ENCODE measurements at regions not wholly inside any gene's neighbourhood (a gene's known extent, or its start where the extent isn't known, plus 50 kb on each side); places are given as distances from the start of the nearest gene placed in this dataset.

- no peak for DNase-seq (ENCODE audit: low read depth)
- H3K4me3 ChIP-seq (ENCODE audit: low read depth, low read length): no peak overlapping the region
- TF ChIP-seq, protein P1, sequence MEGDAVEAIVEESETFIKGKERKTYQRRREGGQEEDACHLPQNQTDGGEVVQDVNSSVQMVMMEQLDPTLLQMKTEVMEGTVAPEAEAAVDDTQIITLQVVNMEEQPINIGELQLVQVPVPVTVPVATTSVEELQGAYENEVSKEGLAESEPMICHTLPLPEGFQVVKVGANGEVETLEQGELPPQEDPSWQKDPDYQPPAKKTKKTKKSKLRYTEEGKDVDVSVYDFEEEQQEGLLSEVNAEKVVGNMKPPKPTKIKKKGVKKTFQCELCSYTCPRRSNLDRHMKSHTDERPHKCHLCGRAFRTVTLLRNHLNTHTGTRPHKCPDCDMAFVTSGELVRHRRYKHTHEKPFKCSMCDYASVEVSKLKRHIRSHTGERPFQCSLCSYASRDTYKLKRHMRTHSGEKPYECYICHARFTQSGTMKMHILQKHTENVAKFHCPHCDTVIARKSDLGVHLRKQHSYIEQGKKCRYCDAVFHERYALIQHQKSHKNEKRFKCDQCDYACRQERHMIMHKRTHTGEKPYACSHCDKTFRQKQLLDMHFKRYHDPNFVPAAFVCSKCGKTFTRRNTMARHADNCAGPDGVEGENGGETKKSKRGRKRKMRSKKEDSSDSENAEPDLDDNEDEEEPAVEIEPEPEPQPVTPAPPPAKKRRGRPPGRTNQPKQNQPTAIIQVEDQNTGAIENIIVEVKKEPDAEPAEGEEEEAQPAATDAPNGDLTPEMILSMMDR (IDR thresholded peaks at IDR 0.05; ENCODE audit: control insufficient read depth, extremely low read depth, insufficient read depth): no peak
These were observed 414.6 kb upstream of the LARGE1 start for GRCh38 chr22:34334893-34335292.

GRCh38 chr22:34344702-34345101, 424.4 kb upstream of the LARGE1 start:
- DNase-seq (ENCODE audit: low read depth): no peak
- no peak overlapping the region for H3K4me3 ChIP-seq (ENCODE audit: low read depth, low read length)
- TF ChIP-seq, protein P1 (IDR thresholded peaks at IDR 0.05; ENCODE audit: control insufficient read depth, extremely low read depth, insufficient read depth): no peak

DNA sequence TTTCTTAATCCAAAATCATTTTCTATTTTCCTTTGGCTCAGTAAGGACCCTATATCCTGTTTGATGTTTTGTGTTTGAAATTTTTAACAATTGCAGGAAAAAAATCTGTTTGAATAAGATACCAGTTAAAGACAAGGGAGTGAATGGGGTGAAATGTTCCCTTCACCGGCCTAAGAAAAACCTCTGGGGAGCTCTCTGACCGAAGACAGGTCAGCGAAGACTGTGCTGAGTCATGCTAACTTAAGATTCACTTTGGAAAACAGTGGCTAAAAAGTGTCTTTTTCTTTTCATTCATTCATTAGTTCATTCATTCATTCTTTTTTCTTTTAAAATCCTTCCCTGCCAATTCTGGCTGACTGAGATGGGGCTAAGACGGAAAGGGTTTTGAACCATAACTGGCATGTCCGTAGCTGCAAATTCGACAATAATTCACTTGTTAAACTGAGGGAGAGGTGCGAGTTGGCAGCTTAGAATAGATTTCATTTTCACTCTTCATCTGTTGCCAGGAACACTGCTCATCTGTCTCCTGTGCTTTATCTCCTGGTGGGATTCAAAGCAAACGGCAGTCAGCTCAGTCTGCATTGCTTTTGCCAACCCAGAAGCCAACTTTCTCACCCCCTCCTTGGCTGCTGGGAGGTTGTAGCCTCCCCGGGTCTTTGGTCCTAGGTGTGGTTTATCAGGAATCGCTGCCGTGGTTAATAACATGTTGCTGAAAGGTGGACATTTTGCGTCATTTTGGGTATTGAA, 434.0 kb upstream of the LARGE1 start:
- no peak for DNase-seq (ENCODE audit: low read depth)
- H3K4me3 ChIP-seq (ENCODE audit: low read depth, low read length): no peak overlapping the region
- TF ChIP-seq, protein P1 (IDR thresholded peaks at IDR 0.05; ENCODE audit: control insufficient read depth, extremely low read depth, insufficient read depth): no peak

GRCh38 chr22:34356481-34356880, 436.2 kb upstream of the LARGE1 start:
- TF ChIP-seq, protein P1 (IDR thresholded peaks at IDR 0.05; ENCODE audit: control insufficient read depth, extremely low read depth, insufficient read depth): no peak
- no peak overlapping the region for H3K4me3 ChIP-seq (ENCODE audit: low read depth, low read length)
- DNase-seq (ENCODE audit: low read depth): no peak

DNA sequence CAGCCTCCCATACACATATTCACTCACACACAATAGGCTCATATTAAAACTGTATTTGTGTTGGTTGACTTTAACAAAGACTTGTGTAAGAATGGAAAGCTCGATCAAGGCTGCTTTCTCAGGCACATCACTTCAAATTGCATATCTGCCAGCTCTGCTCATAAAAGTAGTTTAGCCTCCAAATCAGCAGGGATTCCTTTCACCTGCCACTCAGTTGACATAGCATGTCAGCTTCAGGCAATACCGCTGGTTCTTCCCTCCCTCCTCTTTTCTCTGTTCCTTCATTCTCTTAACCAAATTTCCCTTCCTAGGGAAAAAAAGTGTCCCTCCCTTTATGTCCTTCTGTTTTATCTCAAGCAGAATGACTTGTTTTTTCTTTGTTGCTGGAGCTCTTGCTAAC, 450.4 kb upstream of the LARGE1 start:
- no peak for DNase-seq (ENCODE audit: low read depth)
- no peak overlapping the region for H3K4me3 ChIP-seq (ENCODE audit: low read depth, low read length)
- TF ChIP-seq, protein P1 (IDR thresholded peaks at IDR 0.05; ENCODE audit: control insufficient read depth, extremely low read depth, insufficient read depth): no peak

- no peak for DNase-seq (ENCODE audit: low read depth)
- no peak overlapping the region for H3K4me3 ChIP-seq (ENCODE audit: low read depth, low read length)
- TF ChIP-seq, protein P1 (IDR thresholded peaks at IDR 0.05; ENCODE audit: control insufficient read depth, extremely low read depth, insufficient read depth): no peak
These were observed 459.5 kb upstream of the LARGE1 start for GRCh38 chr22:34379825-34380224.

- no peak overlapping the region for H3K4me3 ChIP-seq (ENCODE audit: low read depth, low read length)
- TF ChIP-seq, protein P1 (IDR thresholded peaks at IDR 0.05; ENCODE audit: control insufficient read depth, extremely low read depth, insufficient read depth): no peak
- DNase-seq (ENCODE audit: low read depth): no peak
These were observed 460.3 kb upstream of the LARGE1 start for GRCh38 chr22:34380532-34380931.

Data from LNCaP clone FGC (cell line).